8988T (cell line): ENCODE measurements at regions not wholly inside any gene's neighbourhood (a gene's known extent, or its start where the extent isn't known, plus 50 kb on each side); places are given as distances from the start of the nearest gene placed in this dataset.

ENCODE experiments used
- DNase-seq: peaks from one replicate; pipeline ENCODE4 v3.0.0; 2011

- no peak for DNase-seq
Measured at GRCh38 chr5:125408448-125409233, 662.2 kb upstream of the ZNF608 start.

GRCh38 chr5:125409234-125409860 is 662.9 kb upstream of the ZNF608 start:
- no peak for DNase-seq

- no peak for DNase-seq
Measured at GRCh38 chr5:125409861-125410536, 663.6 kb upstream of the ZNF608 start.

GRCh38 chr5:125410537-125411070 is 664.2 kb upstream of the ZNF608 start:
- DNase-seq = no peak

- DNase-seq = no peak
Measured at GRCh38 chr5:125411071-125411743, 664.8 kb upstream of the ZNF608 start.

- no peak for DNase-seq
Measured at GRCh38 chr5:125411744-125412560, 665.5 kb upstream of the ZNF608 start.

- DNase-seq = peak; percentile 11
Measured at GRCh38 chr5:125412561-125413495, 666.4 kb upstream of the ZNF608 start.

- DNase-seq = no peak
Measured at GRCh38 chr5:125413496-125414274, 667.2 kb upstream of the ZNF608 start.

GRCh38 chr5:125415126-125415525 is 668.7 kb upstream of the ZNF608 start:
- no peak for DNase-seq

GRCh38 chr5:125416055-125416454 is 669.6 kb upstream of the ZNF608 start:
- DNase-seq = no peak

- DNase-seq = no peak
Measured at GRCh38 chr5:125421006-125421405, 674.6 kb upstream of the ZNF608 start.

- no peak for DNase-seq
Measured at GRCh38 chr5:125422342-125422741, 675.9 kb upstream of the ZNF608 start.

GRCh38 chr5:125424402-125425141 is 678.1 kb upstream of the ZNF608 start:
- no peak for DNase-seq

GRCh38 chr5:125429498-125429897 is 683.1 kb upstream of the ZNF608 start:
- no peak for DNase-seq

- DNase-seq = no peak
Measured at GRCh38 chr5:125433457-125433856, 687.0 kb upstream of the ZNF608 start.

GRCh38 chr5:125439243-125439642 is 692.8 kb upstream of the ZNF608 start:
- DNase-seq = no peak

GRCh38 chr5:125440905-125441304 is 694.5 kb upstream of the ZNF608 start:
- DNase-seq = no peak

GRCh38 chr5:125446986-125447385 is 700.5 kb upstream of the ZNF608 start:
- DNase-seq = no peak

GRCh38 chr5:125450771-125451170 is 704.3 kb upstream of the ZNF608 start:
- DNase-seq = no peak
